HG02884 (cell line): ENCODE measurements at regions not wholly inside any gene's neighbourhood (a gene's known extent, or its start where the extent isn't known, plus 50 kb on each side); places are given as distances from the start of the nearest gene placed in this dataset.

Source experiments
- ATAC-seq: cut with Tn5 transposase; IDR thresholded peaks from one replicate; pipeline ENCODE4 v1.9.1; 2021; ENCODE audit warnings: mild to moderate bottlenecking, moderate library complexity; ENCODE audit not compliant: unreplicated experiment

DNA sequence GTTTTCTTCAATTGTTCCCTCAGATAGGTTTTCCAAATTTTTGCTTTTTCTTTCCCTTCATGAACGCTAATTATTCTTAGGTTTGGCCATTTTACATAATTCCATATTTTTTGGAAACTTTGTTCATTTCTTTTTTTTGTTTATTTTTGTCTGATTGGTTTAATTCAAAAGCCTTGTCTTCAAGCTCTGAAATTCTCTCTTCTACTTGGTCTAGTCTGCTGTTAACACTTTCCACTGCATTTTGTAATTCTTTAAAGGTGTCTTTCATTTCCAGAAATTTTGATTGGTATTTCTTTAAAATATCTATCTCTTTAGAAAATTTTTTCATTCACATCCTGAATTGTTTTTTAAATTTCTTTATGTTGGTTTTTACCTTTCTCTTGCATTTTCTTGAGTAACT is 63.9 kb upstream of the VLDLR start:
- no peak for ATAC-seq

DNA sequence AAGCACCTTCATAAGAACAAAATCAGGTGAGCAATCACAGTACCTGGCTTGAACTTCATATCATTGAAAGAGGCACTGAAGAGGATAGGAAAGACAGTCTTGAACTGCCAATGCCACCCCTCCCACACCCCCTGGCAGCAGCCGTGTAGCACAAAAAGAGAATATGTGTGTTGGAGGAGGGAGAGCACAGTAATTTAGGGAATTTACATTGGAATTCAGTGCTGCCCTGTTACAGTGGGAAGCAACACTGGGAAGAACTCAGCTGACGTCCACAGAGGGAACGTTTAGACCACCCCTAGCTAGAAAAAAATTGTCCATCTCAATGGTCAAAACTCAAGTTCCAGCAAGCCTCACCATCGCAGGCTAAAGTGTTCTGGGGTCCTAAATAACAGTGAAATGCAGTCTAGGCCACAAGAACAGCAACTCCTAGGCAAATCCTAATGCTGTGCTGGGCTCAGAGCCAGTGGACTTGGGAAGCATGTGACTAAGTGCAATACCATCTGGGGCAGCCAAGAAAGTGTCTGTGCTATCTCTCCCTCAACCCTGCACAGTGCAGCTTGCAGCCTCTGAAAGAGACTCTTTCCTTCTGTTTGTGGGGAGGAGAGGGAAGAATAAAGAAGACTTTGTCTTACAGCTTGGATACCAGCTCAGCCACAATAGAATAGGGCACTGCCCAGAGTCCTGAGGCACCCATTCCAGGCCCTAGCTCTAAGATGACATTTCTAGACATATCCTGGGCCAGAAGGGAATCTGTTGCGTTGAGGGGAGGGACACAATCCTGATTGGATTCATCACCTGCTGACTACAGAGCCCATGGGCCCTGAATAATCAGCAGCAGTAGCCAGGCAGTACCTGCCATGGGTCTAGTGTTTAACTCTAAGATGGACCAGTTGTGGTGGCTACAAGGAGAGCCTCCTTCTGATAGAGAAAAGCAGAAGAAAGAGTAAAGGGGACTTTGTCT is 62.1 kb upstream of the VLDLR start:
- ATAC-seq: no peak

DNA sequence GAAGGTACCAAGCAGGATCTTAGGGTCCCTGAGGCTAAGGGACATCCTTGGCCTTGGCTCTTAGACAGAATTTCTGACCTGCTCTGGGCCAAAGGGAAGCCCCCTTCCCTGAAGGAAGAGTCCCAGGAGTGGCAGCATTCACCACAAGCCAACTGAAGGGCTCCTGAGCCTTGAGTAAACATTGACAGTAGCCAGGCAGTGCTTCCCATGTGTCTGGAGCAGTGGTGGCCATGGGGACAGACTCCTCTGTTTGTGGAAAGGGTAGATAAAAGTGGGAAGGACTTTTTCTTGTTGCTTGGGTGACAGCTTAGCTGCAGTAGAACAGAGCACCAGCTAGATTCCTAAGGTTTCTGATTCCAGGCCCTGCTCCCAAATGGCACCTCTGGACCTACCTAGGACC is 61.4 kb upstream of the VLDLR start:
- no peak for ATAC-seq

DNA sequence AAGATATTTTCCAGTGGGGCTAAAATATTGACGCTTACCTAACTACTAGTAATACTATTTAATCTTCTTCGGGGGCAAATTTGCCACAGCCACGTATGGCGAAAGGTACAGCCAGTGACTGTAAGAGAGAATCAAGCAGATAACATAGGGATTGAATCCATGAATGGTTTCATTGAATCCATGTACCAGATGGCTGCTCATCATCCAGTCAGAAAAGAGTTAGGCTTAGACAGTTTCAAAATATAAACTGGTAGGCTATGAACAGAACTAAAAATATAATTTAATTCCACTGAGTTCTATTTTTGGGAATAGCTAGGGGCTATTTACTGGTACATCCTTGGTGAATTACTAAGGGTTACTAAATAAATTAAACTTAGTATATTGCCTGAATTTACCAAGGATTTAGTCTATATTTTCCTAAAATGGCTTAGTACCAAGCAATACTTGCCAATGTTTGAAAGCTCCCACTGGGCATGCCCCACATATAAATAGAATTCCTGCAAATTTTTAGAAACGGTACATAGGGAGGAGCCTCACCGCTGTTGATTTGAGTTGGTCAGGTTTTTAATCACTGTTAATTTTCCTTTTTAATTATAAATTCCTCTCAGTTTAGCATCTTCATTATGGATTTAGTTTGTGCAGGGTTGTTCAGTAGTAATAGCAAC is 55.8 kb upstream of the VLDLR start:
- ATAC-seq: no peak

DNA sequence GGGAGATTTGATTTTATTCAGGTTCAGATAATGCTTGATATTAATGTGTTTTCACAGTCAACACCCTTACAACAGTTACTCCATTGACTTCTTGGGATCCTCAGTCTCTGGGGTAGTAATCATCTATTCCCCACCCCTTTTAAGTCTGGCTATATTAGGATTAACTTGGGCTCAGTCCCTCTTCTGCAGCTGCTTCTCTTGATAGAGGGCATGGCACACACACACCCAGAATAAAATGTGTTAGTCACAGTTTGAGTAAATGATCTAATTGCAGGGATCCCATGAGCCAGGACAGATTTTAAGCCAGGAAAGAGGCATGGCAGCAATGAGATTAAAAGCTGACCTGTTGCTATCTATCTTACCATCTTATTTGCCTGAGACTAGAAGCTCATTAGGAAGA is 53.7 kb upstream of the VLDLR start:
- ATAC-seq: no peak

DNA sequence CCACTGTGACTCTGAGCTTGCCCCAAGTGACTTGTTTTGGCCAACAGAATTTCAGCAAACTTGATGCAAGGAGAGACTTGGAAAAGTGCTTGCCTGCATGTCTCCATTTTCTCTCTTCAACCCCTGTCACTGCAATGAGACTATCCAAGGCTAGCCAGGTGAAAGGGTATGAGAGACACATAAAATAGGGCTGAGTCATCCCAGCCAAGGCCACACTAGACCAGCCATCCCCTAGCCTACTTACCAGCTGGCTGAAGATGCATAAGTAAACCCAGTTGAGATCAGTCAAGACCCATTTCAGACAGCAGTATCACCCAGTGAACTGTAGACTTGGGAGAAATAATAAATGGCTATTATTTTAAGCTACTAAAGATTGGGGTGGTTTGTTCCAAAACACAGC is 52.9 kb upstream of the VLDLR start:
- ATAC-seq: no peak

DNA sequence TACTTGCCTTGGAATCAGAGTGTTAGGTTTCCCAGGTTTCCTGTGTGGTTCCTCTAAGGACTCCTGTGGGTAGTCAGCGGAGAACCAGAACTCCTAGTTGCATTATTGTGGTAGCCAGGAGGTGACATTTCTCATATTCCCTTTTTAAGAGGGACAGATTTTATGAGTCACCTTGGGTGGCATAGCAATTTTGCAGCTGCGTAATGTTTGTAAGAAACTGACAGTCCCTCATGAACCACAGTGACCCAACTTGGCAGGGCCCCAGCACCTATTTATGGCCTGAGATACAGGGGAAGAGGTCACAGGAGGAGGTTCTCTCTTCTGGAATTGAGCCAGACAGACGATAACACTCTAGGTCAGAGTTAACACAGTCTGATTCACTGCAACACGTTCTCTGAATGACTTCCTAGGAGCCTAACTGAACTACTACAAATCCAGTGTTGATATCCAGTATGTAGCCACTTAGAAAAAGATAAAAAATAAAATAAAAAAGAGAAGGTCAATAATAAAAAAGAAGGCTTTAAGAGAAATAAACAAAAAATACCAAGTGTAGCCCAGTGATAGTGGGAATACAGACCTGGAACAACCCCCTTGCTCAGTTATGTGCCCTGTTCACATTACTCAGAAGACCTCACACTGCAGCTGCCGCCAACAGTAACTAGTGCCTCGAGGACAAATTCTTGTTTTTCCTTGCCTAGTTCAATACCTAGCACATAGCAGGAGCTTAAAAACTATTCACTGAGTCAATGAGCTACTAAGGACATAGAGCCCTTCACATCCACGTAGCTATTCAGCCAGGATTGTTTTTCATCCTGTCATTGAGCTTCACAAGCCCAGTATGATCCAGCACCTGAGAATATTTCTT is 50.7 kb upstream of the VLDLR start:
- ATAC-seq: peak; percentile 87
